ENCODE measurements at regions not wholly inside any gene's neighbourhood (a gene's known extent, or its start where the extent isn't known, plus 50 kb on each side); places are given as distances from the start of the nearest gene placed in this dataset.

DNA sequence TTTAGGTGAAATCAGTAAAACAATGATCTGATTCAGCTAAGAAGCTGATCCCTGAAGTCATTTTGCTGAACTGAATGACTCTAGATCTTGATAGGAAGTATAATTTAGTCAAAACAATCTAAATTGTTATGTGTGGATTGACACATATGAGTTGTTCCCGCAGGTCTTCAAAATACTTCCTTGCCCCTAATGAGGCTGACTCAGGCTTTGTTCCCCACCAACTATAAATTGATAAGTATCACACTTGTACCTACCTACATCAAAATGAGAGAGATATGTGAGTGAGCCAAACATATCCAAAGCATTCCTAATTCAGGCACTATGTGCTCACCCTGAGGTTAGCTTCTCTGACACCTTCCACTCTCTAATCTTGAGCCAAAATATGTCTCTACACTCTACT lies 507.1 kb downstream of the PLPP3 start:
- TF ChIP-seq SUZ12 (IDR thresholded peaks at IDR 0.05; ENCODE audit: extremely low read depth, insufficient read depth, insufficient read length) (no peak), YY1 (IDR thresholded peaks at IDR 0.05; ENCODE audit: insufficient read depth, insufficient read length) (no peak), ZNF274 (IDR thresholded peaks at IDR 0.05; ENCODE audit: low read depth, low read length) (no peak)

All from NT2/D1 (cell line).